Tibial artery (tissue), 4 donors: ENCODE measurements at regions not wholly inside any gene's neighbourhood (a gene's known extent, or its start where the extent isn't known, plus 50 kb on each side); places are given as distances from the start of the nearest gene placed in this dataset.
"Not testable (repeated sequence)": the region's sequence is repeated elsewhere in the genome, so short reads cannot be mapped to it uniquely, and the experiment has no call there.

ENCODE experiments used
- DNase-seq, 2 donors: peaks; one replicate each; pipeline ENCODE4 v3.0.0-alpha.2; 2019
- H3K27ac ChIP-seq, 2 donors: fragments of 200-600 bp; sonication (generic) in 1 of 2; 1 replicate in 1 of 2; 2 replicates in 1 of 2; pipeline ENCODE4 v1.5.1; 2018 to 2019; ENCODE audit warnings: mild to moderate bottlenecking in 1 of 2
- H3K27me3 ChIP-seq, 2 donors: fragments of 200-600 bp; sonication (generic) in 1 of 2; one replicate each; pipeline versions ENCODE4 v1.5.1 to v1.6.0; 2016 to 2019
- H3K36me3 ChIP-seq, 3 donors: fragments of 200-600 bp; sonication (generic) in 2 of 3; one replicate each; pipeline ENCODE4 v1.5.1; 2016 to 2019; ENCODE audit warnings: mild to moderate bottlenecking in 2 of 3
- H3K4me1 ChIP-seq, 4 donors: fragments of 200-600 bp; sonication (generic) in 2 of 4; 1 replicate in 3 of 4; 2 replicates in 1 of 4; pipeline ENCODE4 v1.5.1; 2016 to 2019
- H3K4me3 ChIP-seq, 2 donors: fragments of 200-600 bp; sonication (generic) in 1 of 2; 1 replicate in 1 of 2; 2 replicates in 1 of 2; pipeline ENCODE4 v1.5.1; 2018 to 2019; ENCODE audit warnings: mild to moderate bottlenecking in 2 of 2
- H3K9me3 ChIP-seq, 3 donors: fragments of 200-600 bp; sonication (generic) in 1 of 3; one replicate each; pipeline ENCODE4 v1.5.1; 2016 to 2019
- intact Hi-C: fragments of 100-400 bp; cut with DNase I; formaldehyde crosslinking; loops from one replicate; pipeline ENCODE4 v1.15.0; 2023; ENCODE audit warnings: low total_unique reads
- TF ChIP-seq, protein P1 (sequence below), 2 experiments: fragments of 200-600 bp in 1 of 2; fragments of 450-650 bp in 1 of 2; IDR thresholded peaks; one replicate each; pipeline ENCODE4 v1.5.1; 2017 to 2019; ENCODE audit warnings: antibody characterized with exemption in 2 of 2, mild to moderate bottlenecking in 1 of 2, moderate library complexity in 1 of 2

DNA sequence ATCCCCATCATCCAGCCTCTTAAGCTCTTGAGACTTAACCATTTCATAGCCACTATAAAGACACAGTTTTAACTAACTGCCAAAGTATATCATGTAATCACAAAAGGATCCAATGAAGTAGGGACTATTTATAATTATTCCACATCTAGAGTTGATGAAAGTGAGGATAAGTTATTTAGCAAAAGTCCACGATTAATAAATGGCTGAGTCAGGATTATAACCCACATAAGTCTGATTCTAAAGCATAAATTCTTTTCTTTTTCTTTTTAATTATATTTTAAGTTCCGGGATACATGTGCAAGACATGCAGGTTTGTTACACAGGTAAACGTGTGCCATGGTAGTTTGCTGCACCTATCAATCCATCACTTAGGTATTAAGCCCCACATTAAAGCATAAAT is 166.1 kb downstream of the PPP1R3A start:
- intact Hi-C loops: no loop called here

DNA sequence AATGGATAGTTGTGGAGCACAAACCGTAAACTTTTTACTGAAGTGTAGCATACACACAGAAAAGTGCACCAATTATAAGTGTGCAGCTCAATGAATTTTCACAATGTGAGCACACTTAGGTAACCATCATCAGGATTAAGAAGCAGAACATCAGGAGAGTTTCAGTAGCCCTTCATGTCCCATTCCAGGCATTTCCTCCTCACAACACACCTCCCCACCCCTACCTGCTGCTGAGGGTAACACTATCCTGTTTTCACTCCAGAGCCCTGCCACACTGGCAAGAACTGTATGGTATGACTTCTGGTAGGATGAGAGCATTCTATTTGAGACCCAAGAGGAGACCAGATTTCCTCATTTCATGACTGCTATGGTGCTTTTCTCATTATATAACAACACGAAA is 166.5 kb downstream of the PPP1R3A start:
- intact Hi-C loops: no loop called here
- Histone ChIP-seq H3K27ac (no peak overlapping the region), H3K4me1 (no peaks in the 10 kb centered on the region), H3K36me3 (no peaks in the 10 kb centered on the region), H3K9me3 (no peaks in the 10 kb centered on the region), H3K4me3 (no peak overlapping the region), H3K27me3 (no peaks in the 10 kb centered on the region)
- DNase-seq: no peak
- TF ChIP-seq, protein P1, sequence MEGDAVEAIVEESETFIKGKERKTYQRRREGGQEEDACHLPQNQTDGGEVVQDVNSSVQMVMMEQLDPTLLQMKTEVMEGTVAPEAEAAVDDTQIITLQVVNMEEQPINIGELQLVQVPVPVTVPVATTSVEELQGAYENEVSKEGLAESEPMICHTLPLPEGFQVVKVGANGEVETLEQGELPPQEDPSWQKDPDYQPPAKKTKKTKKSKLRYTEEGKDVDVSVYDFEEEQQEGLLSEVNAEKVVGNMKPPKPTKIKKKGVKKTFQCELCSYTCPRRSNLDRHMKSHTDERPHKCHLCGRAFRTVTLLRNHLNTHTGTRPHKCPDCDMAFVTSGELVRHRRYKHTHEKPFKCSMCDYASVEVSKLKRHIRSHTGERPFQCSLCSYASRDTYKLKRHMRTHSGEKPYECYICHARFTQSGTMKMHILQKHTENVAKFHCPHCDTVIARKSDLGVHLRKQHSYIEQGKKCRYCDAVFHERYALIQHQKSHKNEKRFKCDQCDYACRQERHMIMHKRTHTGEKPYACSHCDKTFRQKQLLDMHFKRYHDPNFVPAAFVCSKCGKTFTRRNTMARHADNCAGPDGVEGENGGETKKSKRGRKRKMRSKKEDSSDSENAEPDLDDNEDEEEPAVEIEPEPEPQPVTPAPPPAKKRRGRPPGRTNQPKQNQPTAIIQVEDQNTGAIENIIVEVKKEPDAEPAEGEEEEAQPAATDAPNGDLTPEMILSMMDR (IDR thresholded peaks at IDR 0.05): no peak

More for the DNA sequence above, 166.1 kb downstream of the PPP1R3A start:
- no peaks in the 10 kb centered on the region for H3K9me3 ChIP-seq
- no peak for DNase-seq
- H3K27ac ChIP-seq: no peak overlapping the region
- H3K4me3 ChIP-seq: no peak overlapping the region
- H3K4me1 ChIP-seq: no peaks in the 10 kb centered on the region
- H3K27me3 ChIP-seq: no peaks in the 10 kb centered on the region
- TF ChIP-seq, protein P1 (IDR thresholded peaks at IDR 0.05): no peak
- H3K36me3 ChIP-seq: no peaks in the 10 kb centered on the region

DNA sequence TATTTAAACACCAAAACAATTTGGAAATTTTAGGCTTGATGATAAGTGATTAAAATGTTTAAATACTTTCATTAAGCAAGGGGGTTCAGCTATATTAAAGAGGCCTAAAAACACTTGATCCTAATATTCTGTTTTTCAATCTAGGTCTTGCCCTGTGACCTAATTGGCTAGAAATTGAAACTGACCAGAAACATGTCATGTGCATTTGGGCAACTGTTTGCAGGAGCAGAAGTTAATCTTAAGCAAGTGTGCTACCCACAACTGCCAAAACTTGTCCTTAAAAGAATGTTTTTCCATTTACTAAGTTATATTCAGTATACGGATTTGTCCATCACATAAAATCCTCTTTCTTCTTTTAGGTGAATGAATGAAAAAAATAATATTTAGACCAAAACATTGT is 167.3 kb downstream of the PPP1R3A start:
- Histone ChIP-seq H3K27me3 (no peaks in the 10 kb centered on the region), H3K36me3 (no peaks in the 10 kb centered on the region), H3K4me3 (no peak overlapping the region), H3K4me1 (no peaks in the 10 kb centered on the region), H3K27ac (no peak overlapping the region), H3K9me3 (no peaks in the 10 kb centered on the region)
- intact Hi-C loops: no loop called here
- DNase-seq: no peak
- TF ChIP-seq, protein P1 (IDR thresholded peaks at IDR 0.05): no peak

DNA sequence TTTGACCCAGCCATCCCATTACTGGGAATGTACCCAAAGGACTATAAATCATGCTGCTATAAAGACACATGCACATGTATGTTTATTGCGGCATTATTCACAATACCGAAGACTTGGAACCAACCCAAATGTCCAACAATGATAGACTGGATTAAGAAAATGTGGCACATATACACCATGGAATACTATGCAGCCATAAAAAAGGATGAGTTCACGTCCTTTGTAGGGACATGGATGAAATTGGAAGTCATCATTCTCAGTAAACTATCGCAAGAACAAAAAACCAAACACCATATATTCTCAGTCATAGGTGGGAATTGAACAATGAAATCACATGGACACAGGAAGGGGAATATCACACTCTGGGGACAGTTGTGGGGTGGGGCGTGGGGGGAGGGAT is 170.4 kb downstream of the PPP1R3A start:
- DNase-seq, H3K27me3 ChIP-seq, H3K4me3 ChIP-seq: not testable (repeated sequence)

DNA sequence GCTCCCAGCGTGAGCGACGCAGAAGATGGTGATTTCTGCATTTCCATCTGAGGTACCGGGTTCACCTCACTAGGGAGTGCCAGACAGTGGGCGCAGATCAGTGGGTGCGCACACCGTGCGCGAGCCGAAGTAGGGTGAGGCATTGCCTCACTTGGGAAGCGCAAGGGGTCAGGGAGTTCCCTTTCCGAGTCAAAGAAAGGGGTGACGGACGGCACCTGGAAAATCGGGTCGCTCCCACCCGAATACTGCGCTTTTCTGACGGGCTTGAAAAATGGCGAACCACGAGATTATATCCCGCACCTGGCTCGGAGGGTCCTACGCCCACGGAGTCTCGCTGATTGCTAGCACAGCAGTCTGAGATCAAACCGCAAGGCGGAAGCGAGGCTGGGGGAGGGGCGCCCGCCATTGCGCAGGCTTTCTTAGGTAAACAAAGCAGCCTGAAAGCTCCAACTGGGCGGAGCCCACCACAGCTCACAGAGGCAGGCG is 175.8 kb downstream of the PPP1R3A start:
- H3K4me3 ChIP-seq, H3K36me3 ChIP-seq, H3K27ac ChIP-seq, H3K4me1 ChIP-seq, H3K27me3 ChIP-seq, H3K9me3 ChIP-seq, intact Hi-C loops, DNase-seq: not testable (repeated sequence)

More for the DNA sequence above, 170.4 kb downstream of the PPP1R3A start:
- H3K9me3 ChIP-seq, H3K27ac ChIP-seq, intact Hi-C loops, H3K36me3 ChIP-seq, H3K4me1 ChIP-seq: not testable (repeated sequence)

DNA sequence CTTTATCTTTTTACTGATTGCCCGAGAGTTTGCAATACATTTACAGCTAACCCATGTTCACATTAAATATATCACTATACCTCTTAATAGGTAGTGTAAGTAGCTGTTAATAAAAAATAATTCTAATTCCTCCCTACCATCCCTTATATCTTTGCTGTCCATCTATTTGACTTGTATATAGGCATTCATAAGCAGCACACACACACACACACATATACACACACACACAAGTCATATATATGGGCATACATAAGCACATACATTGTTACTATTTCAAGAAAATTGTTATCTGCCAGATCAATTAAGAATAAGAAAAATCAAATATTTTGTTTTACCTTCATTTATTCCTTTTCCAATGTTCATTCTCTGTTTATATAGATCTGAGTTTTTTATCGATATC is 176.4 kb downstream of the PPP1R3A start:
- intact Hi-C loops: no loop called here
- TF ChIP-seq, protein P1 (IDR thresholded peaks at IDR 0.05): no peak
- Histone ChIP-seq H3K27ac (no peak overlapping the region), H3K27me3 (no peaks in the 10 kb centered on the region), H3K36me3 (no peaks in the 10 kb centered on the region), H3K9me3 (no peaks in the 10 kb centered on the region), H3K4me3 (no peak overlapping the region), H3K4me1 (no peaks in the 10 kb centered on the region)
- DNase-seq: no peak

DNA sequence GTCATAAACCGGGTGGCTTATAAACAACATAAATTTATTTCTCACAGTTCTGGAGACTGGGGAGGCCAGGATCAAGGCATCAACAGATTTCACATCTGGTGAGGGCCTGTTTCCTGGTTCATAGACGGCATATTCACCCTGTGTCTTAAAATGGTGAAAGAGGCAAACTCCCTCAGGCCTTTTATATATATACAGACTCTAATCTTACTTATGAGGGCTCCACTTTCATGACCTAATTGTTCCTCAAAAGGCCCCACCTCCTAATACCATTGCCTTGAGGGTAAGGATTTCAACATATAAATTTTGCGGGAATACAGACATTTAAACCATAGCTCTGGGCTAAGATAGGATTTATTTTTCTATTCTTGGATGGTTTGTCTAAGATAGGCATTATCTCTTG is 187.2 kb downstream of the PPP1R3A start:
- DNase-seq: no peak
- no peak overlapping the region for H3K4me3 ChIP-seq
- intact Hi-C loops: no loop called here
- H3K27me3 ChIP-seq: no peaks in the 10 kb centered on the region
- TF ChIP-seq, protein P1 (IDR thresholded peaks at IDR 0.05): no peak
- H3K36me3 ChIP-seq: no peaks in the 10 kb centered on the region
- H3K4me1 ChIP-seq: no peaks in the 10 kb centered on the region
- no peaks in the 10 kb centered on the region for H3K9me3 ChIP-seq
- H3K27ac ChIP-seq: no peak overlapping the region
